ENCODE measurements at regions not wholly inside any gene's neighbourhood (a gene's known extent, or its start where the extent isn't known, plus 50 kb on each side); places are given as distances from the start of the nearest gene placed in this dataset.

GRCh38 chr15:98446083-98446482, 202.3 kb upstream of the IGF1R start:
- TF ChIP-seq CTCF (conservative IDR thresholded peaks at IDR 0.05; ENCODE audit: low read length) (no peak), EZH2phosphoT487 (IDR thresholded peaks at IDR 0.05; ENCODE audit: borderline replicate concordance, low read depth, low read length) (no peak)
